ENCODE measurements at regions not wholly inside any gene's neighbourhood (a gene's known extent, or its start where the extent isn't known, plus 50 kb on each side); places are given as distances from the start of the nearest gene placed in this dataset.

- DNase-seq (ENCODE audit: insufficient read length, low spot score, missing footprints) = peak; percentile 62
- no peak overlapping the region for H3K4me2 ChIP-seq (ENCODE audit: insufficient read depth, low read length)
- TF ChIP-seq CTCF (IDR thresholded peaks at IDR 0.05; ENCODE audit: extremely low read depth, low read depth, low read length) = no peak
- no peak overlapping the region for H2AFZ ChIP-seq (ENCODE audit: low read length)
- H3K4me1 ChIP-seq (ENCODE audit: insufficient read depth, low read length) = no peaks in the 10 kb centered on the region
- H3K27me3 ChIP-seq (ENCODE audit: insufficient read depth, low read length) = peaks cover 20% of the 10 kb centered on the region
- H3K27ac ChIP-seq (ENCODE audit: low read depth, low read length) = no peak overlapping the region
- H3K9me3 ChIP-seq (ENCODE audit: low read depth, low read length) = no peaks in the 10 kb centered on the region
- H4K20me1 ChIP-seq (ENCODE audit: insufficient read depth, low read length) = no peaks in the 10 kb centered on the region
- no peaks in the 10 kb centered on the region for H3K36me3 ChIP-seq (ENCODE audit: insufficient read depth, low read length)
- no peak overlapping the region for H3K4me3 ChIP-seq (ENCODE audit: insufficient read depth, low read length)
- no peaks in the 10 kb centered on the region for H3K79me2 ChIP-seq (ENCODE audit: insufficient read depth, low read length)
Measured at GRCh38 chr10:132476146-132477065, 61.2 kb upstream of the INPP5A start.

DNA sequence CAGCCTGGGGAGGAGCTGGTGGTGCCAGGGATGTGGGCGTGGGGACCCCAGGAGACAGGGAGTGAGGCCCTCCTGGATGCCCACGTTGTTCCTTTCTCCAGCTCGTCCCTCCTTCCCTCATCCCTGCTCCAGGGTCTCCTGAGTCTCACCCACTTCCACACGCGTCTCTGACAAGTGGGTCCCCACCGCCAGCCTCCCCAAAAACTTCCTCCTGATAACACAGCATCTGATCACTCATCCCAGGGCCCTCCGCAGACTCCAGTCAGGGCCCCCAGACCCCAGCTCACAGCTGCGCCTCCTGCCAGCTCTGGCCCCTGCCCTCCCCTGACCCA is 60.6 kb upstream of the INPP5A start:
- no peak for TF ChIP-seq CTCF (IDR thresholded peaks at IDR 0.05; ENCODE audit: extremely low read depth, low read depth, low read length)
- Histone ChIP-seq H3K27me3 (ENCODE audit: insufficient read depth, low read length) (peaks cover 25% of the 10 kb centered on the region), H4K20me1 (ENCODE audit: insufficient read depth, low read length) (no peaks in the 10 kb centered on the region), H3K36me3 (ENCODE audit: insufficient read depth, low read length) (no peaks in the 10 kb centered on the region), H3K9me3 (ENCODE audit: low read depth, low read length) (no peaks in the 10 kb centered on the region), H3K27ac (ENCODE audit: low read depth, low read length) (no peak overlapping the region), H2AFZ (ENCODE audit: low read length) (no peak overlapping the region), H3K4me1 (ENCODE audit: insufficient read depth, low read length) (no peaks in the 10 kb centered on the region), H3K4me3 (ENCODE audit: insufficient read depth, low read length) (no peak overlapping the region), H3K4me2 (ENCODE audit: insufficient read depth, low read length) (no peak overlapping the region), H3K79me2 (ENCODE audit: insufficient read depth, low read length) (no peaks in the 10 kb centered on the region)
- DNase-seq (ENCODE audit: insufficient read length, low spot score, missing footprints) = peak; percentile 27

DNA sequence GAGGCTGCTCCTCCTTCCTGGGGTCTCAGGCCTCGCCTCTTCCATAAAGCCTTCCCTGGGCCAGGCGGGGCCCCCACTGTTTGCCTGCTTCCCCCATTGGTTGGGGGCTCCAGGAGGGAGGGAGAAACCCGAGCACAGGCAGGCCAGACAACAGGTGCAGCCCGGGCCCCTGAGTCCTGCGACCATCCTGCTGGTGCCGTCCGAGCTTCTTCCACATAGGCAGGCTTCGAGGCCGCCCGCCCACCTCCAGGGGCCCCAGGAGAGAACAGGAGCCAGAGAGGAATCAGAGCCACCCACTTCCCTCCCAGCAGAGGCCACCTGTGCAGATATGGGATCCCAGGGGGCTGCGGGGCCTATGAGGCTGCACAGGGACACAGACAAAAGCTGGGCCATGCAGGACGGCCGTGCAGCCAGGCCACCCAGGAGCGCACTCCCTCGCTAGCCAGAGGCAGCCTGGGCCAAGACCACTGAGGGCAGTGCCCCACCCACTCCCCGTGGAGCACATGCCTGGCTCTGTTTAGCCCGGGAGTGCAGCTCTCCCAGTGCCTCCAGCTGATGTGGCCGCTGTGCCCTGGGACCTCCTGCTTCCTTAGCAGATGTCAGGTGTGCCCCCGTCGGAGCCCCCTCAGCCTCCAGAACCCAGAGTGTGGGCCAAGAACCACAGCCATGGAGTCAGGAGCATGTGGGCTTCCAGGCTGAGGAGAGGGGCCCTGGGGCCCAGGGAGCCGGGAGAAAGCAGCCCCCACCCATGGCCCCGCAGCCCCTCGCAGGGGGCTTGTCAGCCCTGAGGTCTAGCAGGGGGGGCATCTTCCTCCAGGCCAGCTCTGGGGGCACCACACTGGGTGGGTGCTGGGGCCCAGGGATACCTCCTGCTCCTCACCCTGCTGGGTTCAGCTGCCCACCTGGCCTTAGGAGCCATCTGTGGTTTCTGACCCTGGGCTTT is 59.9 kb upstream of the INPP5A start:
- H3K4me1 ChIP-seq (ENCODE audit: insufficient read depth, low read length) = no peaks in the 10 kb centered on the region
- no peak overlapping the region for H3K4me3 ChIP-seq (ENCODE audit: insufficient read depth, low read length)
- no peaks in the 10 kb centered on the region for H4K20me1 ChIP-seq (ENCODE audit: insufficient read depth, low read length)
- DNase-seq (ENCODE audit: insufficient read length, low spot score, missing footprints) = peak; percentile 57
- no peaks in the 10 kb centered on the region for H3K79me2 ChIP-seq (ENCODE audit: insufficient read depth, low read length)
- peaks cover 28% of the 10 kb centered on the region for H3K27me3 ChIP-seq (ENCODE audit: insufficient read depth, low read length)
- H3K27ac ChIP-seq (ENCODE audit: low read depth, low read length) = no peak overlapping the region
- H3K4me2 ChIP-seq (ENCODE audit: insufficient read depth, low read length) = no peak overlapping the region
- TF ChIP-seq CTCF (IDR thresholded peaks at IDR 0.05; ENCODE audit: extremely low read depth, low read depth, low read length) = no peak
- H3K9me3 ChIP-seq (ENCODE audit: low read depth, low read length) = no peaks in the 10 kb centered on the region
- H2AFZ ChIP-seq (ENCODE audit: low read length) = no peak overlapping the region
- no peaks in the 10 kb centered on the region for H3K36me3 ChIP-seq (ENCODE audit: insufficient read depth, low read length)
